NB4 (cell line): ENCODE measurements at regions not wholly inside any gene's neighbourhood (a gene's known extent, or its start where the extent isn't known, plus 50 kb on each side); places are given as distances from the start of the nearest gene placed in this dataset.
A peak's percentile ranks its signal among the peaks of the same experiment; 100 is the strongest.

Source experiments
- DNase-seq: peaks from one replicate; pipeline ENCODE4 v3.0.0; 2010; ENCODE audit warnings: low read depth
- H3K4me3 ChIP-seq: one replicate; pipeline ENCODE4 v1.5.1; 2011; ENCODE audit warnings: mild to moderate bottlenecking, low read depth, low read length, moderate library complexity
- CTCF ChIP-seq: IDR thresholded peaks from one replicate; pipeline ENCODE4 v1.5.1; 2012; ENCODE audit warnings: low read depth, low read length
- MAX ChIP-seq: IDR thresholded peaks from 2 replicates; pipeline ENCODE4 v1.6.1; 2011; ENCODE audit warnings: low read depth, low read length
- MYC ChIP-seq: IDR thresholded peaks from 2 replicates; pipeline ENCODE4 v1.6.1; 2011; ENCODE audit warnings: low read depth, low read length
- POLR2A ChIP-seq: IDR thresholded peaks from 2 replicates; pipeline ENCODE4 v1.6.1; 2011; ENCODE audit warnings: mild to moderate bottlenecking; ENCODE audit not compliant: insufficient read length; ENCODE audit errors: extremely low read depth

- TF ChIP-seq POLR2A (no peak), MYC (peak; percentile 84), MAX (peak; percentile 54), CTCF (no peak)
- peak; percentile 82 for DNase-seq
- no peak overlapping the region for H3K4me3 ChIP-seq
Measured at GRCh38 chr15:66832664-66833063, 130.6 kb downstream of the SMAD6 start.

- H3K4me3 ChIP-seq, result no peak overlapping the region
- DNase-seq, result peak; percentile 36
- TF ChIP-seq CTCF, result no peak
- no peak for TF ChIP-seq MAX
- TF ChIP-seq MYC, result no peak
- TF ChIP-seq POLR2A, result no peak
Measured at GRCh38 chr15:66833371-66833770, 131.3 kb downstream of the SMAD6 start.

GRCh38 chr15:66833803-66834202, 131.8 kb downstream of the SMAD6 start:
- TF ChIP-seq MYC (no peak), POLR2A (no peak), CTCF (no peak), MAX (no peak)
- no peak overlapping the region for H3K4me3 ChIP-seq
- DNase-seq, result no peak

GRCh38 chr15:66834881-66835878, 133.1 kb downstream of the SMAD6 start:
- no peak overlapping the region for H3K4me3 ChIP-seq
- peak; percentile 26 for DNase-seq
- TF ChIP-seq MAX (no peak), CTCF (no peak), MYC (no peak), POLR2A (no peak)

DNA sequence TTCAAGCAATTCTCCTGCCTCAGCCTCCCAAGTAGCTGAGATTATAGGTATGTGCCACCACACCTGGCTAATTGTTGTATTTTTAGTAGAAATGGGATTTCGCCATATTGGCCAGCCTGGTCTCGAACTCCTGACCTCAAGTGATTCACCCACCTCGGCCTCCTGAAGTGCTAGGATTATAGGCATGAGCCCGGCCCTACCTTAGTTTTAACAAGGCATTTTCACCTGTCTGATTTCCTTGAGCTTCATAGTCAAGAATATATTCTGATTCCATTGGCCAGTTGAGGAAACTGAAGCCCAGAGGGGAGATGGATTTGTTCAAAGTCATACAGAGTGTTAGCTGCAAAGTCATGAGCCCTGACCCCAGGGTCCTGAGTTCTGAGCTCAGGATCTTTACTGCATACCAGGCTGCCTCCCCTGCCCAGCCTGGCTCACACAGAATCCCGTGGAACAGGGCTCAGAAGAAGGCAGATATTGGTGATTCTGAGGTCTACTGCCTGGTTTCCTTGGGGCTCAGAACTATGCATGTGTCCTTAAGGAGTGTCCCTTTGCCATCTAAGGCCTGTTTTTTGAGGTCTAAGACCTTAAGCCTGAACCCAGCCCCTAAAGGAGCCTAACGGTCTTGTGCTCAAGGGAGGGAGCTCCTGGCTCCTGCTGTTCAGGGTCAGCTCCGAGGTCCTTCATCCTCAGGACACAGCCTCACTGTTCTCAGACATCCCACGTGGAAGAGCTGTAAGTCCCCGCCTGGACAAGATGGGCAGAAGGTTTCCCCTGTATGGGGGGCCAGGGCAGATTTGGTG, 134.4 kb downstream of the SMAD6 start:
- H3K4me3 ChIP-seq, result no peak overlapping the region
- TF ChIP-seq POLR2A (no peak), CTCF (no peak), MAX (no peak), MYC (no peak)
- DNase-seq, result no peak
